ENCODE measurements at regions not wholly inside any gene's neighbourhood (a gene's known extent, or its start where the extent isn't known, plus 50 kb on each side); places are given as distances from the start of the nearest gene placed in this dataset.

GRCh38 chr18:42532119-42532518 is 577.1 kb downstream of the PIK3C3 start:
- TF ChIP-seq CTCF (IDR thresholded peaks at IDR 0.05; ENCODE audit: borderline replicate concordance, extremely low read depth, insufficient read depth): no peak
- Histone ChIP-seq H3K27ac (ENCODE audit: low read depth in 2 of 2, low read length in 2 of 2) (no peak overlapping the region), H3K4me1 (ENCODE audit: control insufficient read depth in 2 of 3, insufficient read depth in 2 of 3, low read depth in 1 of 3, low read length in 3 of 3) (peaks cover 0 to 3% (median 0%) of the 10 kb centered on the region in 3 donors), H3K9me3 (ENCODE audit: control insufficient read depth in 2 of 3, insufficient read depth in 1 of 3, low read length in 3 of 3) (no peaks in the 10 kb centered on the region), H3K27me3 (ENCODE audit: control insufficient read depth, insufficient read depth, low read length) (no peaks in the 10 kb centered on the region), H3K4me3 (ENCODE audit: low read length in 3 of 3) (no peak overlapping the region), H3K36me3 (ENCODE audit: control insufficient read depth in 2 of 3, insufficient read depth in 3 of 3, low read length in 3 of 3) (no peaks in the 10 kb centered on the region), H3K9ac (ENCODE audit: low read length in 3 of 3) (no peak overlapping the region)
- no peak for FAIRE-seq
- intact Hi-C loops (cut with DNase I): no loop called here
- DNase-seq: no peak

GRCh38 chr18:42533009-42533575 is 578.1 kb downstream of the PIK3C3 start:
- no peak overlapping the region for H3K27ac ChIP-seq (ENCODE audit: low read depth in 2 of 2, low read length in 2 of 2)
- H3K4me3 ChIP-seq (ENCODE audit: low read length in 3 of 3): no peak overlapping the region
- intact Hi-C loops (cut with DNase I): no loop called here
- no peaks in the 10 kb centered on the region for H3K36me3 ChIP-seq (ENCODE audit: control insufficient read depth in 2 of 3, insufficient read depth in 3 of 3, low read length in 3 of 3)
- H3K27me3 ChIP-seq (ENCODE audit: control insufficient read depth, insufficient read depth, low read length): no peaks in the 10 kb centered on the region
- no peaks in the 10 kb centered on the region for H3K9me3 ChIP-seq (ENCODE audit: control insufficient read depth in 2 of 3, insufficient read depth in 1 of 3, low read length in 3 of 3)
- peak in 4 of 5 donors; percentile 18 to 53 (median 36) for DNase-seq
- H3K4me1 ChIP-seq (ENCODE audit: control insufficient read depth in 2 of 3, insufficient read depth in 2 of 3, low read depth in 1 of 3, low read length in 3 of 3): peaks cover 0 to 3% (median 0%) of the 10 kb centered on the region in 3 donors
- no peak for FAIRE-seq
- no peak for TF ChIP-seq CTCF (IDR thresholded peaks at IDR 0.05; ENCODE audit: borderline replicate concordance, extremely low read depth, insufficient read depth)
- H3K9ac ChIP-seq (ENCODE audit: low read length in 3 of 3): no peak overlapping the region

- no peak for TF ChIP-seq CTCF (IDR thresholded peaks at IDR 0.05; ENCODE audit: borderline replicate concordance, extremely low read depth, insufficient read depth)
- Histone ChIP-seq H3K27me3 (ENCODE audit: control insufficient read depth, insufficient read depth, low read length) (no peaks in the 10 kb centered on the region), H3K36me3 (ENCODE audit: control insufficient read depth in 2 of 3, insufficient read depth in 3 of 3, low read length in 3 of 3) (no peaks in the 10 kb centered on the region), H3K9ac (ENCODE audit: low read length in 3 of 3) (no peak overlapping the region), H3K27ac (ENCODE audit: low read depth in 2 of 2, low read length in 2 of 2) (no peak overlapping the region), H3K4me1 (ENCODE audit: control insufficient read depth in 2 of 3, insufficient read depth in 2 of 3, low read depth in 1 of 3, low read length in 3 of 3) (peaks cover 0 to 3% (median 0%) of the 10 kb centered on the region in 3 donors), H3K4me3 (ENCODE audit: low read length in 3 of 3) (no peak overlapping the region), H3K9me3 (ENCODE audit: control insufficient read depth in 2 of 3, insufficient read depth in 1 of 3, low read length in 3 of 3) (no peaks in the 10 kb centered on the region)
- FAIRE-seq (no peak), DNase-seq (no peak)
- intact Hi-C loops (cut with DNase I): no loop called here
Observed at GRCh38 chr18:42533616-42534015, 578.6 kb downstream of the PIK3C3 start.

- H3K9ac ChIP-seq (ENCODE audit: low read length in 3 of 3): no peak overlapping the region
- H3K4me3 ChIP-seq (ENCODE audit: low read length in 3 of 3): no peak overlapping the region
- no peaks in the 10 kb centered on the region for H3K36me3 ChIP-seq (ENCODE audit: control insufficient read depth in 2 of 3, insufficient read depth in 3 of 3, low read length in 3 of 3)
- DNase-seq (no peak), FAIRE-seq (no peak)
- H3K4me1 ChIP-seq (ENCODE audit: control insufficient read depth in 2 of 3, insufficient read depth in 2 of 3, low read depth in 1 of 3, low read length in 3 of 3): peaks cover 0 to 3% (median 0%) of the 10 kb centered on the region in 3 donors
- H3K9me3 ChIP-seq (ENCODE audit: control insufficient read depth in 2 of 3, insufficient read depth in 1 of 3, low read length in 3 of 3): no peaks in the 10 kb centered on the region
- no peak overlapping the region for H3K27ac ChIP-seq (ENCODE audit: low read depth in 2 of 2, low read length in 2 of 2)
- no peaks in the 10 kb centered on the region for H3K27me3 ChIP-seq (ENCODE audit: control insufficient read depth, insufficient read depth, low read length)
- no peak for TF ChIP-seq CTCF (IDR thresholded peaks at IDR 0.05; ENCODE audit: borderline replicate concordance, extremely low read depth, insufficient read depth)
- intact Hi-C loops (cut with DNase I): no loop called here
Observed at GRCh38 chr18:42534313-42534712, 579.3 kb downstream of the PIK3C3 start.
